IPS-NIHi11 (cell line): ENCODE measurements at regions not wholly inside any gene's neighbourhood (a gene's known extent, or its start where the extent isn't known, plus 50 kb on each side); places are given as distances from the start of the nearest gene placed in this dataset.
"Not testable (repeated sequence)": the region's sequence is repeated elsewhere in the genome, so short reads cannot be mapped to it uniquely, and the experiment has no call there.

Experiments
- DNase-seq: peaks from one replicate; pipeline ENCODE4 v3.0.0; 2012; ENCODE audit warnings: mixed read lengths, low spot score

- no peak for DNase-seq
Measured at GRCh38 chr1:4118746-4119515, 218.9 kb upstream of the C1orf174 start.

GRCh38 chr1:4119516-4120220, 219.6 kb upstream of the C1orf174 start:
- no peak for DNase-seq

GRCh38 chr1:4120557-4121292, 220.7 kb upstream of the C1orf174 start:
- DNase-seq, result no peak

- no peak for DNase-seq
Measured at GRCh38 chr1:4121293-4121684, 221.2 kb upstream of the C1orf174 start.

- DNase-seq, result no peak
Measured at GRCh38 chr1:4121834-4122512, 221.9 kb upstream of the C1orf174 start.

GRCh38 chr1:4122513-4123160, 222.6 kb upstream of the C1orf174 start:
- DNase-seq, result no peak

- no peak for DNase-seq
Measured at GRCh38 chr1:4124631-4125145, 224.6 kb upstream of the C1orf174 start.

GRCh38 chr1:4126251-4126650, 226.2 kb upstream of the C1orf174 start:
- DNase-seq, result no peak

GRCh38 chr1:4126731-4127591, 226.9 kb upstream of the C1orf174 start:
- no peak for DNase-seq

- DNase-seq, result no peak
Measured at GRCh38 chr1:4127592-4128140, 227.6 kb upstream of the C1orf174 start.

GRCh38 chr1:4128616-4129015, 228.5 kb upstream of the C1orf174 start:
- DNase-seq, result no peak

GRCh38 chr1:4129693-4130092, 229.6 kb upstream of the C1orf174 start:
- no peak for DNase-seq

- DNase-seq, result no peak
Measured at GRCh38 chr1:4130096-4130495, 230.0 kb upstream of the C1orf174 start.

- DNase-seq, result no peak
Measured at GRCh38 chr1:4131734-4132133, 231.7 kb upstream of the C1orf174 start.

- no peak for DNase-seq
Measured at GRCh38 chr1:4132352-4133296, 232.6 kb upstream of the C1orf174 start.

GRCh38 chr1:4133297-4133938, 233.3 kb upstream of the C1orf174 start:
- DNase-seq, result no peak

GRCh38 chr1:4133939-4134321, 233.9 kb upstream of the C1orf174 start:
- DNase-seq, result no peak

- not testable (repeated sequence) for DNase-seq
Measured at GRCh38 chr1:4135853-4136252, 235.8 kb upstream of the C1orf174 start.
